SK-N-SH (cell line): ENCODE measurements at regions not wholly inside any gene's neighbourhood (a gene's known extent, or its start where the extent isn't known, plus 50 kb on each side); places are given as distances from the start of the nearest gene placed in this dataset.

ENCODE experiments used
- CTCF ChIA-PET: fragments of 300-600, 350-600 bp; formaldehyde crosslinking; extraction: SDS; loops from one replicate; lab custom pipeline; 2021; lab: Yijun Ruan, JAX
- POLR2A ChIA-PET: fragments of 350-600 bp; sonication (Branson Sonifier 250); formaldehyde crosslinking; extraction: SDS; loops from one replicate; lab custom pipeline; 2020; ENCODE audit warnings: antibody characterized with exemption, inconsistent platforms; lab: Yijun Ruan, JAX
- DNase-seq: peaks from one replicate; pipeline ENCODE4 v3.0.0; 2012
- H2AFZ ChIP-seq: fragments of 200-600 bp; sonication (generic); 2 replicates; pipeline ENCODE4 v1.8.1; 2016; ENCODE audit warnings: antibody characterized with exemption, mild to moderate bottlenecking, low read depth
- H3F3A ChIP-seq: fragments of 200-600 bp; sonication (generic); replicated peaks from 2 replicates; pipeline ENCODE3; 2016; ENCODE audit warnings: antibody characterized with exemption, mild to moderate bottlenecking; ENCODE audit not compliant: insufficient read depth
- H3K27ac ChIP-seq, 2 experiments: fragments of 200-500 bp in 1 of 2; fragments of 200-600 bp in 1 of 2; sonication (Bioruptor generic) in 1 of 2; sonication (generic), shearing (Covaris generic) in 1 of 2; 2 replicates each; pipeline versions ENCODE4 v1.5.1 to v1.6.1; 2014 to 2016; ENCODE audit warnings: low read depth in 2 of 2, inconsistent platforms in 1 of 2, low read length in 1 of 2, mild to moderate bottlenecking in 1 of 2, mixed read lengths in 1 of 2
- H3K27me3 ChIP-seq: fragments of 200-600 bp; sonication (generic), shearing (Covaris generic); 2 replicates; pipeline ENCODE4 v1.6.1; 2016; ENCODE audit warnings: mixed run types; ENCODE audit not compliant: insufficient read depth
- H3K36me3 ChIP-seq, 2 experiments: fragments of 200-500 bp in 1 of 2; fragments of 200-600 bp in 1 of 2; sonication (Bioruptor generic) in 1 of 2; sonication (generic) in 1 of 2; replicated peaks in 1 of 2; 2 replicates each; pipeline versions ENCODE3 to v1.5.1; 2014 to 2016; ENCODE audit warnings: low read length in 1 of 2, mild to moderate bottlenecking in 1 of 2; ENCODE audit not compliant: insufficient read depth in 2 of 2, control insufficient read depth in 1 of 2
- H3K4me1 ChIP-seq, 2 experiments: fragments of 200-500 bp in 1 of 2; fragments of 200-600 bp in 1 of 2; sonication (Bioruptor generic) in 1 of 2; sonication (generic), shearing (Covaris generic) in 1 of 2; 2 replicates each; pipeline versions ENCODE4 v1.5.1 to v1.6.1; 2014 to 2016; ENCODE audit warnings: low read depth in 1 of 2, low read length in 1 of 2, mixed run types in 1 of 2; ENCODE audit not compliant: insufficient read depth in 2 of 2, control insufficient read depth in 1 of 2
- H3K4me2 ChIP-seq: fragments of 200-600 bp; sonication (generic), shearing (Covaris generic); 2 replicates; pipeline ENCODE4 v1.6.1; 2017; ENCODE audit warnings: mixed run types
- H3K4me3 ChIP-seq, 2 experiments: fragments of 200-500 bp in 1 of 2; fragments of 200-600 bp in 1 of 2; sonication (Bioruptor generic) in 1 of 2; sonication (generic), shearing (Covaris generic) in 1 of 2; 2 replicates each; pipeline versions ENCODE4 v1.5.1 to v1.8.1; 2014 to 2016; ENCODE audit warnings: low read depth in 2 of 2, inconsistent platforms in 1 of 2, low read length in 1 of 2, mild to moderate bottlenecking in 1 of 2, mixed read lengths in 1 of 2, moderate library complexity in 1 of 2
- H3K79me2 ChIP-seq: fragments of 200-600 bp; sonication (generic); 2 replicates; pipeline ENCODE4 v1.8.1; 2017; ENCODE audit warnings: mild to moderate bottlenecking; ENCODE audit not compliant: insufficient read depth
- H3K9ac ChIP-seq: fragments of 200-600 bp; sonication (generic); 2 replicates; pipeline ENCODE4 v1.6.1; 2017; ENCODE audit warnings: mixed run types
- H3K9me2 ChIP-seq: fragments of 200-600 bp; sonication (generic); 2 replicates; pipeline ENCODE4 v1.6.1; 2017; ENCODE audit warnings: mixed run types
- H3K9me3 ChIP-seq: fragments of 200-600 bp; sonication (generic); 2 replicates; pipeline ENCODE4 v1.6.1; 2017; ENCODE audit warnings: mixed run types, mild to moderate bottlenecking, moderate library complexity
- H4K20me1 ChIP-seq: fragments of 200-600 bp; sonication (generic); 2 replicates; pipeline ENCODE4 v1.6.1; 2017; ENCODE audit warnings: mild to moderate bottlenecking, mixed run types; ENCODE audit not compliant: insufficient read depth
- EP300 ChIP-seq, 2 experiments: IDR thresholded peaks; 2 replicates each; pipeline versions ENCODE4 v1.4.0 to v1.6.1; 2012; ENCODE audit warnings: borderline replicate concordance in 1 of 2, low read depth in 1 of 2, low read length in 1 of 2
- EZH2phosphoT487 ChIP-seq: fragments of 200-600 bp; sonication (generic); IDR thresholded peaks from 2 replicates; pipeline ENCODE4 v1.6.1; 2017; ENCODE audit warnings: low read depth, mixed run types, mild to moderate bottlenecking, antibody characterized with exemption, moderate library complexity, borderline replicate concordance
- FOXJ3 ChIP-seq: sonication (generic); formaldehyde crosslinking; IDR thresholded peaks from 2 replicates; pipeline ENCODE4 v1.5.1; 2020; ENCODE audit warnings: mild to moderate bottlenecking, missing genetic modification reagents
- GATA2 ChIP-seq: sonication (generic); formaldehyde crosslinking; IDR thresholded peaks from 2 replicates; pipeline ENCODE4 v1.5.0; 2020; ENCODE audit warnings: mild to moderate bottlenecking, missing genetic modification reagents
- JUND ChIP-seq: IDR thresholded peaks from 2 replicates; pipeline ENCODE4 v1.4.0; 2012
- MEF2A ChIP-seq: IDR thresholded peaks from 2 replicates; pipeline ENCODE4 v1.4.0; 2012; ENCODE audit warnings: low read depth, borderline replicate concordance
- NFIC ChIP-seq: IDR thresholded peaks from 2 replicates; pipeline ENCODE4 v1.4.0; 2012; ENCODE audit warnings: borderline replicate concordance
- NRF1 ChIP-seq: IDR thresholded peaks from 2 replicates; pipeline ENCODE4 v1.6.1; 2012; ENCODE audit warnings: low read depth, mild to moderate bottlenecking, low read length
- POLR2AphosphoS5 ChIP-seq: IDR thresholded peaks from 2 replicates; pipeline ENCODE4 v1.6.1; 2012; ENCODE audit warnings: low read depth, low read length
- RAD21 ChIP-seq: IDR thresholded peaks from 2 replicates; pipeline ENCODE4 v1.6.1; 2012; ENCODE audit warnings: mild to moderate bottlenecking, low read length
- RCOR1 ChIP-seq: fragments of 150-350 bp; IDR thresholded peaks from 2 replicates; pipeline ENCODE4 v1.6.1; 2017; ENCODE audit warnings: antibody characterized with exemption, low read length
- RXRA ChIP-seq: IDR thresholded peaks from 2 replicates; pipeline ENCODE4 v1.4.0; 2012; ENCODE audit warnings: low read depth, mild to moderate bottlenecking, borderline replicate concordance
- SIN3A ChIP-seq: IDR thresholded peaks from 2 replicates; pipeline ENCODE4 v1.6.1; 2012; ENCODE audit warnings: low read depth, mild to moderate bottlenecking, low read length, moderate library complexity, borderline replicate concordance
- SMC3 ChIP-seq: IDR thresholded peaks from 2 replicates; pipeline ENCODE4 v1.6.1; 2012; ENCODE audit warnings: low read depth, low read length, improper control_type of control experiment
- TCF12 ChIP-seq: IDR thresholded peaks from 2 replicates; pipeline ENCODE4 v1.4.0; 2012
- TEAD4 ChIP-seq: IDR thresholded peaks from 2 replicates; pipeline ENCODE4 v1.4.0; 2012; ENCODE audit warnings: mild to moderate bottlenecking, borderline replicate concordance; ENCODE audit not compliant: insufficient read depth
- WGBS: methylation state at CpG from one replicate; pipeline ENCODE4 v1.1.6; 2017; ENCODE audit warnings: low lambda C conversion rate; 5-methylcytosine and 5-hydroxymethylcytosine counted together
- TF ChIP-seq, protein P1 (sequence below): IDR thresholded peaks from 2 replicates; pipeline ENCODE4 v1.4.0; 2012; ENCODE audit warnings: low read depth, borderline replicate concordance
- TF ChIP-seq, protein P2 (sequence below): fragments of 150-350 bp; IDR thresholded peaks from 2 replicates; pipeline ENCODE4 v1.6.1; 2016; ENCODE audit warnings: mild to moderate bottlenecking, low read depth, low read length
- TF ChIP-seq, protein P3 (sequence below): IDR thresholded peaks from 2 replicates; pipeline ENCODE4 v1.4.0; 2012; ENCODE audit warnings: low read depth, borderline replicate concordance
- TF ChIP-seq, protein P4 (sequence below): IDR thresholded peaks from 2 replicates; pipeline ENCODE4 v1.4.0; 2012; ENCODE audit warnings: low read depth

DNA sequence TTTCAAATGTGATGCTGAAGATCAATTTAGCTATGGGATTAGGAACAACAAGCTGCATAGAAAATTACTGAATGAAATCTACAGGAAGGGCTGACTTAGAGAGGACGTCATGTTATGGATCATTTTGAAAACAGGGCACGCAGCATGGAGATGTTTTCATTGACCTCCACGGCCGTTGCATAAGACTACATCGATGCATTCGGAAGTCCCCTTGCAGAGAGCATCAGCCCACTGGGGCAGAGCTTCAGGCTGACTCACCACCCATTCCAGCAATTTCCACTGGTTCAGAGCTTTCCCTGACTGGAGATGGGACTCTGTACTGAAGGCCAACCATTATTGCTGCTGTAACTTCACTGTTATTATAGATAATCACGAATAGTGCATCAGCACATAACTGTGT, 305.3 kb downstream of the IRS2 start:
- no peaks in the 10 kb centered on the region for H3K9me2 ChIP-seq
- no peak overlapping the region for H2AFZ ChIP-seq
- H4K20me1 ChIP-seq, result no peaks in the 10 kb centered on the region
- no peaks in the 10 kb centered on the region for H3K79me2 ChIP-seq
- no peaks in the 10 kb centered on the region for H3K36me3 ChIP-seq
- H3F3A ChIP-seq, result no peaks in the 10 kb centered on the region
- TF ChIP-seq JUND, result no peak
- TF ChIP-seq SIN3A, result no peak
- TF ChIP-seq TEAD4, result no peak
- TF ChIP-seq NRF1, result no peak
- no peak for TF ChIP-seq RXRA
- no peak for TF ChIP-seq RCOR1
- TF ChIP-seq, protein P1, sequence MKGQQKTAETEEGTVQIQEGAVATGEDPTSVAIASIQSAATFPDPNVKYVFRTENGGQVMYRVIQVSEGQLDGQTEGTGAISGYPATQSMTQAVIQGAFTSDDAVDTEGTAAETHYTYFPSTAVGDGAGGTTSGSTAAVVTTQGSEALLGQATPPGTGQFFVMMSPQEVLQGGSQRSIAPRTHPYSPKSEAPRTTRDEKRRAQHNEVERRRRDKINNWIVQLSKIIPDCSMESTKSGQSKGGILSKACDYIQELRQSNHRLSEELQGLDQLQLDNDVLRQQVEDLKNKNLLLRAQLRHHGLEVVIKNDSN, result no peak
- no peak for TF ChIP-seq POLR2AphosphoS5
- no peak for TF ChIP-seq NFIC
- no peak for TF ChIP-seq GATA2 (CRISPR knock-in tag)
- TF ChIP-seq FOXJ3, result no peak
- TF ChIP-seq EZH2phosphoT487, result no peak
- TF ChIP-seq, protein P2, sequence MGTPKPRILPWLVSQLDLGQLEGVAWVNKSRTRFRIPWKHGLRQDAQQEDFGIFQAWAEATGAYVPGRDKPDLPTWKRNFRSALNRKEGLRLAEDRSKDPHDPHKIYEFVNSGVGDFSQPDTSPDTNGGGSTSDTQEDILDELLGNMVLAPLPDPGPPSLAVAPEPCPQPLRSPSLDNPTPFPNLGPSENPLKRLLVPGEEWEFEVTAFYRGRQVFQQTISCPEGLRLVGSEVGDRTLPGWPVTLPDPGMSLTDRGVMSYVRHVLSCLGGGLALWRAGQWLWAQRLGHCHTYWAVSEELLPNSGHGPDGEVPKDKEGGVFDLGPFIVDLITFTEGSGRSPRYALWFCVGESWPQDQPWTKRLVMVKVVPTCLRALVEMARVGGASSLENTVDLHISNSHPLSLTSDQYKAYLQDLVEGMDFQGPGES, result no peak
- TF ChIP-seq SMC3, result no peak
- no peak for TF ChIP-seq EP300 (IDR thresholded peaks at IDR 0.05; ENCODE audit: borderline replicate concordance in 1 of 2, low read depth in 1 of 2, low read length in 1 of 2)
- H3K4me3 ChIP-seq, result no peak overlapping the region
- ChIA-PET POLR2A (no interaction called here), CTCF (no interaction called here)
- no peaks in the 10 kb centered on the region for H3K9me3 ChIP-seq
- no peaks in the 10 kb centered on the region for H3K27me3 ChIP-seq
- WGBS, result 83% methylated on average over 7 of the region's 7 CpGs
- no peak overlapping the region for H3K4me2 ChIP-seq
- no peak overlapping the region for H3K9ac ChIP-seq
- peaks cover 0 to 5% of the 10 kb centered on the region in 2 experiments; a peak in 1 of 4 replicates for H3K4me1 ChIP-seq
- DNase-seq, result no peak
- H3K27ac ChIP-seq, result no peak overlapping the region

DNA sequence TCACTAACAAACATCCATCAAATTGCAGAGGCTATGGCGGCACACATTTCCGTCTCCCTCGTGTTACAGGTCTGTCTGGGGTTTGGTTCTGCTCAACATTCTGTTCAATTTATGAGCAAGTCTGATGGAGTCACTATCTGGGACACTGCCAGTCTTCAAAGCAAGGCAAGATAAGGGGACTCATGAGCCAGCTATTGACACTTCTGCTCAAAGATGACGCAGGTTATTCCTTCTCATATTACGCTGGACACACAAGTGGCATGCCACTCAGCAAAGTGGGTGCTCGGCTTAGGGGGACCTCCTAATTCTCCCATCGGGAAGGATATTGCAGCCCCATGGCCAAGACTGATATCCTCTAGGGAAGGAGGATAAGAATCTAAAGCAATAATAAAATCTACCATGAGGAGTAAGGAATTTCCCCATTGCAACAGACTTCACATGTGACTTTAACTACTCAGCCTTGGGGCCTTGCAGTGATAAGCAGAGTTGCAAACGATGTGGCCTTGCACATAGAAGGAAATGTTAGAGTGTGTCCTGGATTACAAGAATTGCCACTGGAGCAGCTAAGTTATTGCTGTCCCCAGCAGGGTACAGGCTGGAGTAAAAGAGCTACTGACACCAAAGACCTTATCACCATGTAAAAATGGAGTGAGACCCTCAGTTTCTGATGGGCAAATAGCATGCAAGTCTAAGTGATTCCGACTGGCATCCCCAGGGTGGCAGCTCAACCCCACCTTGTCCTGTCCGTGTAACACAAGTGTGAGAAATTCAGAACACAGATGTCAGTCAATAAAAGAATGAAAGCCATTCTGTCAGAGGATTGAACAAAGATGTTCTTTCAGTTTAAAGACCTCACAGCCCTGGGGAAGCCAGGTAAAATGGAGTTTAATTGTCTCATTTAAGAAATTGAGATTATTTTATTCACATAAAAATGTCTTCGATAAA, 306.1 kb downstream of the IRS2 start:
- H3K9me3 ChIP-seq, result no peaks in the 10 kb centered on the region
- no peak overlapping the region for H3K4me3 ChIP-seq
- H3K4me1 ChIP-seq, result peaks cover 0 to 5% of the 10 kb centered on the region in 2 experiments; a peak in 1 of 4 replicates
- no peaks in the 10 kb centered on the region for H3K27me3 ChIP-seq
- ChIA-PET CTCF (interaction anchor here (0.6 to 0.9 kb wide), 2 partner anchors 62 to 65 kb away, joined by 3 to 4 read pairs; no protein-coding TSS in a partner anchor), POLR2A (no interaction called here)
- no peaks in the 10 kb centered on the region for H3K79me2 ChIP-seq
- no peaks in the 10 kb centered on the region for H3F3A ChIP-seq
- no peak overlapping the region for H3K27ac ChIP-seq
- no peak for DNase-seq
- TF ChIP-seq MEF2A (no peak), TCF12 (no peak), EZH2phosphoT487 (no peak), RAD21 (no peak), FOXJ3 (no peak)
- TF ChIP-seq, protein P3, sequence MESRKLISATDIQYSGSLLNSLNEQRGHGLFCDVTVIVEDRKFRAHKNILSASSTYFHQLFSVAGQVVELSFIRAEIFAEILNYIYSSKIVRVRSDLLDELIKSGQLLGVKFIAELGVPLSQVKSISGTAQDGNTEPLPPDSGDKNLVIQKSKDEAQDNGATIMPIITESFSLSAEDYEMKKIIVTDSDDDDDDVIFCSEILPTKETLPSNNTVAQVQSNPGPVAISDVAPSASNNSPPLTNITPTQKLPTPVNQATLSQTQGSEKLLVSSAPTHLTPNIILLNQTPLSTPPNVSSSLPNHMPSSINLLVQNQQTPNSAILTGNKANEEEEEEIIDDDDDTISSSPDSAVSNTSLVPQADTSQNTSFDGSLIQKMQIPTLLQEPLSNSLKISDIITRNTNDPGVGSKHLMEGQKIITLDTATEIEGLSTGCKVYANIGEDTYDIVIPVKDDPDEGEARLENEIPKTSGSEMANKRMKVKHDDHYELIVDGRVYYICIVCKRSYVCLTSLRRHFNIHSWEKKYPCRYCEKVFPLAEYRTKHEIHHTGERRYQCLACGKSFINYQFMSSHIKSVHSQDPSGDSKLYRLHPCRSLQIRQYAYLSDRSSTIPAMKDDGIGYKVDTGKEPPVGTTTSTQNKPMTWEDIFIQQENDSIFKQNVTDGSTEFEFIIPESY, result no peak
- TF ChIP-seq, protein P4, sequence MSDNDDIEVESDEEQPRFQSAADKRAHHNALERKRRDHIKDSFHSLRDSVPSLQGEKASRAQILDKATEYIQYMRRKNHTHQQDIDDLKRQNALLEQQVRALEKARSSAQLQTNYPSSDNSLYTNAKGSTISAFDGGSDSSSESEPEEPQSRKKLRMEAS, result no peak
- TF ChIP-seq, protein P2, result no peak
- no peak overlapping the region for H2AFZ ChIP-seq
- no peaks in the 10 kb centered on the region for H4K20me1 ChIP-seq
- H3K9ac ChIP-seq, result no peak overlapping the region
- H3K4me2 ChIP-seq, result no peak overlapping the region
- WGBS, result 79% methylated on average over 8 of the region's 11 CpGs
- H3K36me3 ChIP-seq, result no peaks in the 10 kb centered on the region
- H3K9me2 ChIP-seq, result no peaks in the 10 kb centered on the region
